H1 (cell line): ENCODE measurements at regions not wholly inside any gene's neighbourhood (a gene's known extent, or its start where the extent isn't known, plus 50 kb on each side); places are given as distances from the start of the nearest gene placed in this dataset.

Experiments
- CBX8 ChIP-seq: fragments of 300-800, 300-1000 bp; sonication (generic); IDR thresholded peaks from 2 replicates; pipeline ENCODE4 v1.7.1; 2016; ENCODE audit warnings: low read depth, low read length, borderline replicate concordance
- NANOG ChIP-seq: IDR thresholded peaks from 2 replicates; pipeline ENCODE4 v1.6.1; 2011; ENCODE audit warnings: low read length, low read depth, mild to moderate bottlenecking, inconsistent platforms; ENCODE audit not compliant: insufficient read depth, poor library complexity, severe bottlenecking
- NRF1 ChIP-seq: IDR thresholded peaks from 2 replicates; pipeline ENCODE4 v1.6.1; 2011; ENCODE audit warnings: mild to moderate bottlenecking, low read depth, low read length, improper control_type of control experiment
- SIN3A ChIP-seq, 2 experiments: IDR thresholded peaks in 1 of 2; conservative IDR thresholded peaks in 1 of 2; 2 replicates each; pipeline ENCODE4 v1.6.1; 2011 to 2012; ENCODE audit warnings: low read length in 2 of 2, improper control_type of control experiment in 1 of 2, low read depth in 1 of 2, mild to moderate bottlenecking in 1 of 2
- ZNF274 ChIP-seq: IDR thresholded peaks from 2 replicates; pipeline ENCODE4 v1.7.0; 2012; ENCODE audit warnings: low read length, borderline replicate concordance; ENCODE audit errors: extremely low read depth

DNA sequence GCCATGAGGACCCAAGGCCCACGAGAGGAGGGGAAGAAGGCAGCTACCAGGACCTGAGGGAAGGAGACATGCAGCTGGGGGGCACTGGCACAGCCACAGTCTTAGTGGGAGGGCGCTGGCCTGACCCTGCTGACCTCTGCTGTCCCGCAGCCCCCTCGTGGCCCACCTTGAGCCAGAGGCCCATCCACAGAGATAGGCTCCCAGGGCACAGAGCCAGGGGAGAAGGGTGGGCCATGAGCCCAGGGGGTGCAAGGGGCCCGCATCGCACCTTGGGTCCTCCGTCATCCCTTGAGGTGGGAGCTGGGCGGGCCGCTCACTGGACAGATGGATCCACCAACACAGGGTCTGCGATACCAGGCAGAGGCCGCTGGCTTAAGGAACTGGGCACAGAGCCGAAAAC lies 387.7 kb upstream of the PFKP start (continued):
- no peak for TF ChIP-seq NANOG
- TF ChIP-seq ZNF274: no peak
- TF ChIP-seq NRF1: no peak
- no peak for TF ChIP-seq CBX8
- TF ChIP-seq SIN3A (conservative IDR thresholded peaks at IDR 0.05 in 1 of 2, IDR thresholded peaks at IDR 0.05 in 1 of 2; ENCODE audit: low read depth in 1 of 2, low read length in 2 of 2): no peak
